ENCODE measurements at regions not wholly inside any gene's neighbourhood (a gene's known extent, or its start where the extent isn't known, plus 50 kb on each side); places are given as distances from the start of the nearest gene placed in this dataset.

DNA sequence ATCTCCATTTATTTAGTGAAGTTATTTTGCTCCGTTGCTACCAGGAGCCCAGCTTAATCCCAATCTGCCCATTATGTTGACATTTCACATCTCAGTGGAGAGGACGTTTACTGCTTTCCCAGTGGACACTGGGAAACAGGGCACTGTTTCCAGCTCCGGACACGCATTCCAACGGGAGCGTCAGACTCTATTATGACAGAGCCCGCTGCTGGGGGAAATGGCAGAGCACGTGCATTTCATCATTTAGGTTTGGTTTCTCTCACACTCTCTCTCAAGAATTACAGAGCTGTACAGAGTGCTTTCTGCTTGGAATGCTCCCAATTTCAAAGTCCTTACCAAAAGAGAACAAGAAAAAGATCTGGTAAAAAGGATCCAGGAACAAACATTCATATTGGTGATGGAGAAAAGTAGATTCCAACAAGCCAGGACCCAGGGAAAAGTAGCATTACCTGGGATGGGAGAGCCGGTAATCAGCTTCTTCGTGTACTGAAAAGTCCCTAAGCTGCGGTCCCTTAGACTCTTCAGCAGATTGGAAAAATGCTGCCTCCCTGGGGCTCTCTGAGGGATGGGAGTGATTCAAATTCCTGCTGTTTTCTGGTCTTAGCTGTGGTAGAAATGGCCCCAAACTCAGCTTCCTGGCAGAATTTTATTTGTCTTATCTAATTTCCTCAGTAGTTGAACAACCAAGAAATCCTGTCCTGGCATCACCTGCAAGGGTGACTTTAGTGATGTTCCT, 136.0 kb upstream of the THBS1 start:
- no peak for DNase-seq

DNA sequence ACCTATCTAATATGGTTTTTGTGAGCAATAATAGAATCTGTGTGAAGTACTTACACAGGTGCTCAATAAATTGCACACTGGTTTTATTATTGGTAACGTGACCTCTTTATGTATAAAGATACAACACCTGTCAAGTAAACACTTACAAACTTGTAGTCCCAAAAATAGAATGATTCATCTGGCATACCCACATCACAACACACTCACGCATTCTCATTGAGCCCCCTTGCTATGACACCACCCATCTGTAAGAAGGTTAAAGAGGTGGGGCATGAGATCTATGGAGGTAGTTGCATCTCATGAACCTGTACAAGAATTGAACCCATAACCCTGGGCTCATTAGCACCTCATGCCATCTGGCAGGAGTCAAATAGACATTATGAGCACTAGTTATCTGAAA, 134.9 kb upstream of the THBS1 start:
- DNase-seq = no peak

DNA sequence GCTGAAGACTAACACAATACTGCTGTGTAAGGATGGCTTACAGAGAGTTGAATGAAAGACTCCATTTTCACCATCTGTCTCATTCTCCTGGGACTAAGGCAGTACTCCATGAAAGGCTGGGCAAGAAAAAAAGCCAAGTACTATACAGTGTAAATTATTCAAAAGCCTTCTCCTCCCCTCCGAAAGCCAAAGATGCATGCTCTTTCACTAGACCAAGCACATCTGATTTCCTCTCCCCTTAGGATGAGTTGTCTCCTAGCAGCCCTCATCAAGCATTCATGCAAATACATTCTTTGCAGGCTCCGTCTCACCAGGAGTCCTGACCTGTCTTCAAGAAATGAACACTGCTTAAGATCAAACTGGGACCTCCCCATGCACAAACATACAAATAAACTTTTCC, 133.5 kb upstream of the THBS1 start:
- DNase-seq = no peak

DNA sequence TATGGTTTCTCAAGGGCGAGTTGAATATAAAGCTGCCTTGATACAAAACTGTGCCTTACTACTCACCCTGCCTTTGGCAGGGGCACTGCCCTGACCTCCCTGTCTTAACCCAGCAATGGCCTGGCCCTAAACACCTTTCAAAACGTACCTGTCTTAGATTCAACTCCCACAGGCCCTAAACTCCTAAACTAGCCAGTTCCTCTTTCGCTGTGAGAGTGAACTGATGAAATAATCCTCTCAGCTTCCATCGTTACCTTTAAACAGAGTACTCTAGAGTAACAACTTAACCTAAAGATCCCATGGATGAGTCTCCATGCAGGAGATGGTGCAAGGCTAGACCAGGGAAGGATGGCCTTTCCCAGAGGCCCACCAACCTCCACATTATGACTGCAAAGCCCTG, 133.0 kb upstream of the THBS1 start:
- no peak for DNase-seq

DNA sequence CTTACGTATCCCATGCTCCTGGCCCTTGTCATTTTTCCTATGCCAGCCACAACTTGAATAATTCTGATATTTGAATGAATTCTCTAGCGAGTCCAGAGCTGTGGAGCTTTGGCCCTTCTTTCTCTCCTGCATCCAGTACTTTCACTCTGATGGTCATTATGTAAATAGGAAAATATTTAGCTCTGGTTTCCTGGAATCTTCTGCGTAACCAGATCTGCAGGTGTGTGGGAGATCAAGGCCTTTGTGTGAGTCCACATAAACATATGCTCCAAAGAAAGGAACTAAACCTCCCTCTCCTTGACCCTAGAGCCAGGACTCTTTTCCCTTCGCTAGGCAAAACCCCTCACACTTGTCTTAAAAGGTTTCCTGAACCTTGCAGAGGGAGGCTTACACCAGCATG, 132.5 kb upstream of the THBS1 start:
- DNase-seq = no peak

DNA sequence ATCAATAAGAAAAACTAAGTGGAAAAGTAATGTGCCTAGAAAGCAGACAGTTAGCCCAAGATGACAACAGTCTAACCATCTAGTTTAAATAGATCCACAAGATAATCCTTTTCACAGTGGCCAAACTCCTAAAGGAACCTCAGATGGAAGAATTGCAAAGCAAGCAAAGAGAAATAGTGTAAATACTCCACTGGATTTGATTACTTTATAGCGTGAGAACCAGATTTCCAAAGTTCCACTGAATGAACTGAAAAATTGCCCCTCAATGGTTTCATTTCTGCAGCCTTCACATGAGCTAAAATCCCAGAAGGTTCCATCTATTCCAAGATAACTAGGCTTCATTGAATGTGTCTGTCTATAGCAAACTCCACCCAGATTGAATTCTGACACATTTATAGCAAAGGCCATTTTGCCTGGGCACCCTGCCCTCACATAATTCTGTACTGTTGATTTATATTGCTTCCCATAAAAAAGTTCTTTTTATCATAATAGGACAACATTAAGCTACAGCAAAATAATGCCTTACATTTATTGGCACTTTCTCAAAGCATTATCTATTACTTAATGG, 129.7 kb upstream of the THBS1 start:
- no peak for DNase-seq

DNA sequence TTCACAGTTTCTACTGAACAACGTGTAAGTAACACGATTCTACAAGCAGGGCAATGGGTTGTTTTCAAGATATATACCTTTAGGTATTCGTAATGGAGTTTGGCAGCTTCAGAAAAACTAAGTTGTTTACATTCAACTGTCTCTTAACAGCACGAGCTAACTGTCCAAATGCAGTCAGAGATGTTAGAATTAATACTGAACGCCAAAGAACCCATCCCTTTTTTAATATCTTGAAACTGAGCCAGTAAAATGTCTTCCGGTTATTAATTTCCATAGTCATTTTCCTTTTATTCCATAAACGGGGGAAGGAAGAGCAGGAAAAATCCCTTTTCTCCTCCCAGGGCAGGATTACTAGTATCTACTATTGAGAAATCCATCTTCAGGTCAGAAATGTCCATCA, 129.0 kb upstream of the THBS1 start:
- DNase-seq = no peak

DNA sequence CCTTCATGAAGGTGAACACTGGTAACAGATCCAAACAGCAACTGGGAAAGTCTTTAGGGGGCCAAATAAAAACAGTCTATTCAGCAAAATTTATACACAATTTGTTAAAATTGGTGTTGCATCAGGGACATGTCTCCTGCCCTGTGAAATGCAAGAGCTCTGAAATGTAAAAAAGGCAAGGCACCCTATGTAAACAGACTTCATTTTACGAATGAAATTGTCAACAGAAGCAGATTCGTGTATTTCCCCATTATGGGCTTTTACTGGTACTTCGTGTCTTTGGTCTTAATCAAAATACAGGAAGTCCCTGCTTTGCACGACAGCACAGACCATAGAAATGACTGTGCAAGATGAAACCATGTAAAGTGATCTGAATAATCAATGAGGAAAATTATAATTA, 127.3 kb upstream of the THBS1 start:
- no peak for DNase-seq

DNA sequence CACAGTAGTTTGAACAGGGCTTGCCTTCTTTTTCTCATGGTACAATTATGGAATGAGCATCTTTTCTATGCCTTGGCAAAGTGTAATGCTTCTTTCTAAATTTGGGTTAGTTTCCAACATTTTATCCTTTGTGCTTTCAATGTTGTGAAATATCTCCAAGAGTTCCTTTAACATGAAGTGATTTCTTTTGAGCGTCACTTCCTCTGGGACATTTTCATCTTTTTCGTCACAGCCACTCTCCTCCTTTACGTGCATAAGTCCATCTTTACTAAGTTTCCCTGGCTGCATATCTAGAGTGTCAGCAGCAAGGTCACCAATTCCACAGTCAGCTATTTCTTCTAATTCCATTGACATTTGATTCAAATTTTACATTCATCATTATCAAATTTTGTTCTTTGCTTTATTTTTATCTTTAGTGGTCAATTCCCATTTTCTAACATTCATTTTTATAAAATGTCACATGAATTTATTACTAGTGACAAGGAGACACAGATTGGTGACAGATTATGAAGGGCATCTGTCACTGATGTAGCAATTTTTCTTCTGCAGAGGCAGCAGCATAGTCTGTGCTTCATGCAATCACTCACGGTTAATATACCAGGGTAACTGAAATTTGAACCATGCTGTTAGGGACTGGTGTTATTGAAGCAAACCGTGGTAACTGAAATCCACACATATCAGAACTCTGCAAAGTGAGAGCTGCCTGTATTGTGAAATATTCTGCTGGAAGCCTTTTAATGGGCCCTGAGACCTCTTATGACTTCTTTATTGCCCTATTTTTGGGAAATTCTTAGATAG, 126.5 kb upstream of the THBS1 start:
- no peak for DNase-seq

DNA sequence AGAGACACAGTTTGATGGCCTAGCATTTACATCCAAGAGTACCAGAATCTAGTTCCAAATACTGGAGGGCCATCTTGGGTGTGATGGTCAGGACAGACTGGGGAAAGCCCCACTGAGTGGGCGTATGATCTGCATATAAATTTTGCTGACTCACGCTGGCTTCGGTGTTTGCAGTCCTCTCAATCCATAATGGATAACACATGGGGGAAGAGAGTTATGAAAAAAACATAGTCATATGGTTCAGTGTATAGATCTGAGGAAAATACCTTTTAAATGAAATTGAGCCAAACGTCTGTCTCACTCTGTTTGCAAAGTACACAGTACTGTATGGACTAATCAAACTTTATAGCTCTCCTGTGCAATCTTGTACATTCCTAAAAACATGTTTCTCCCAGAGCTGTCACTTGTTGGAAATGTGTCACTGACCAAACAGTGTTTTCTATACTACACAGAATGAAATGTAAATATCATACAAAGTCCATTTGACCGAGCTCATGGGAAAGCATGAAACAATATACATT, 125.3 kb upstream of the THBS1 start:
- DNase-seq = no peak

DNA sequence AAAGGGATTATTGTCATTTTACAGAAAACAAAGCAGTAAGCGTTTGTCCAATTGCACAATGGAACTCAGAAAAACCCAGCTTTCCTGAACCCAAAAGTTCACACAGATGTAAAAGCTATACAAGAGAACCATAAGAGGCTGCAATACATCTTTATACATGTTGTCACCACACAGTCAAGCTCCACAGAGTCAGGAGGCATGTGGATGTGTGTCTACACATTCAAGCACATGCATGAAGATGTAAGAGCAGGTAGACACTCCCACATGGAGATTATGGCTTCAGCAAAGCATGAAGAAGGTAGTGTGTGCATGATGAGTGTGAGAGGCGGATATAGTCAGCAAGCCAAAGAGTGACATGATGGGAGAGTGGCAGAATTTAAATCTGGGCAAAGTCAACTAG, 124.7 kb upstream of the THBS1 start:
- no peak for DNase-seq

DNA sequence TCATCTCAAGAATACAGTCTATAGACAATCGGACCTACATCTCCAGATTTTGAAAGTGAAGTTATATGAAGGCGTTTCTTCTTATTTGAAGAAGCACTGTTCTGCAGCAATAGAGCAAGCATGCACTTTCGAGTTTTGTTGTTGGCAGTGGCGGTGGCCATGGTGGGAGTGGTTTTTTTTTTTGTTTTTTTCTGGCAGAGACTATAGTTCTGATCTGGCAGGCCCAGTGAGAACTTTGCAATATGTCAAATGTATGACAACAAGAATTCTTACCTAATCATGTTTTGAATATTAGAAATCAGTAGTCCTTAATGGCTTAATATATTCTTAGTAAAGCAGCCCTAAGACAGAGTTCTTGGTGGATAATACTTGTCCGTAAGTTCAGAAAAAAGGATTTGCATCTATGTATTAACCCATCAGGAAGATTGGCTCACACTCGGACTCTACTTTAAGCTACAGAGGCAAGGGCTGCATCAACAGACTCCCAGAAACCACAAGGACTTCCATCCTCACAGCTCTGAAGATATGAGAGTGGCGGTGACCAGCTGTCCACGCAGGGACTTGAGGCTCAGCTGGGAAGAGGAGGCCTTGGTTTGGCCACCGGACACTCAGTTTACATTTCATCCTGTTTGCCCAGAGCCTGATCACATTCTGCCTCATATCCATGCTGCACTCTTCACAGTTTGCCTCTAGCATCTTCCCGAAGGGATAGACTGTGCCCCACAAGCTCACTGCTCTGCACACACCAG, 124.1 kb upstream of the THBS1 start:
- DNase-seq = no peak

DNA sequence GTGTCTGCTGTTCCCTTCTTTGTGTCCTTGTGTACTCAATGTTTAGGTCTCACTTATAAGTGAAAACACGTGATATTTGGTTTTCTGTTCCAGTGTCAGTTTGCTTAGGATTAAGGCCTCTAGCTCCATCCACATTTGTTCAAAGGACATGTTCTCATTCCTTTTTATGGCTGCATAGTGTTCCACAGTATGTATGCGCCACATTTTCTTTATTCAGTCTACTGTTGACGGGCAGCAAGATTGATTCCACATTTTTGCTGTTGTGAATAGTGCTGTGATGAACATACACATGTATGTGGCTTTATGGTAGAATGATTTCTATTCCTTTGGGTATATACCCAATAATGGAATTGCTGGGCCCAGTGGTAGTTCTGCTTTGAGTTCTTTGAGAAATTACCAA, 122.7 kb upstream of the THBS1 start:
- no peak for DNase-seq

DNA sequence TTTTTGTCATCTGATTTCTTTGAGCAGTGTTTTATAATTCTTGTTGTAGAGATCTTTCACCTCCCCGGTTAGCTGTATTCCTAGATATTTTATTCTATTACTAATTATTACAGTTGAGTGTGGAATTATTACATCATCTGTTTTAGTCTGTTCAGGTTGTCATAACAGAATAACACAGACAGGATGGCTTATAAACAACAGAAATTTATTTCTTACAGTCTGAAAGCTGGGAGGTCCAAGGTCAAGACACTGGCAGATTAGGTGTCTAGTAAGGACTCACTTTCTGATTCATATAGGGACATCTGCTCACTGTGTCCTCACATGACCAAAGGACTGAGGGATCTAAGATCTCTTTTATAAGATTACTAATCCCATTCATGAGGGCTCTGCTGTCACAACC, 121.3 kb upstream of the THBS1 start:
- no peak for DNase-seq

DNA sequence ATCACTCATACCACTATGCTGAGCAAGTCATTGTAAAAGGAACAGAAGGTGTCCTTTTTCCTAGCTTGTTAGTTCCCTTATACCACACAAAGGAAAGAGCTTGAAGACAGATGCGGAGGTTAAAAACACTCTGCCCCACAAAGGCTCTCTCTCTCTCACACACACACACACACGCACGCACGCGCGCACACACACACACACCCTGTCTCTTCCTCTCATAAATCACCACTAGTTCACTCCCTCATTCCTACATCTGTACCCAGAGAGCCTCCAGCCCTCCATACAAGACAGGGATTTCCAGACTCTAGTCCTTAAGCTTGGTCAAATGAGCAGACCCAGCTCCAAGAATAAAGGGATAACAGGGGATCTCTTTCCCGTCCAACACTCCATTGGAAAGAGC, 120.1 kb upstream of the THBS1 start:
- DNase-seq = no peak

DNA sequence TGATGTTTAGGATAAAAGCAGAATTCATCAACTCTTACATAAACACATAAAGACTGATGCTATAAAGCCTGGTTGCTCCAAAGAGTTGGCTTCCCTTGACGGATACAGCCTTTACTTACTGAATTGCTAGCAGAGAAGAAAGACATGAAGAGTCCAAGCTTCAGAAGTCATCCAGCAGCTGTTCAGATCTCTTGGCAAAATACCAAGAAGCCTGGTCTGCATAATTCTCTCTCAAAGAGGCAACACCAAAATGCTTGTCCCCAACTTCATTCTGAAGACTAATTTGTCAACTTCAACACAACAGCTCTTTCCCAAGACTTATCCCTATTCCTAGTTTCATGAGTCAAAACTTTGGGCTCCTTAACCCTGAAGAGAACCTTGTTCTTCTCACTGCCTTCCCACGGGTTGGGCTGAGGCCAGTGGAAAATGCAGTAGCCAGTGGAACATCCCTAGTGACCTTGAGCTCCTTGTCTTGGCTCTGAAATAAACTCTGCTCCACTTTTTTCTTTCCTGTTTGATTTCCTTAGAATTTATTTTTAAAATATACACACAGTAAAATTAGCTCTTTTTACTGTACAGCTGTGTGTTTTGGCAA, 119.2 kb upstream of the THBS1 start:
- DNase-seq = no peak

DNA sequence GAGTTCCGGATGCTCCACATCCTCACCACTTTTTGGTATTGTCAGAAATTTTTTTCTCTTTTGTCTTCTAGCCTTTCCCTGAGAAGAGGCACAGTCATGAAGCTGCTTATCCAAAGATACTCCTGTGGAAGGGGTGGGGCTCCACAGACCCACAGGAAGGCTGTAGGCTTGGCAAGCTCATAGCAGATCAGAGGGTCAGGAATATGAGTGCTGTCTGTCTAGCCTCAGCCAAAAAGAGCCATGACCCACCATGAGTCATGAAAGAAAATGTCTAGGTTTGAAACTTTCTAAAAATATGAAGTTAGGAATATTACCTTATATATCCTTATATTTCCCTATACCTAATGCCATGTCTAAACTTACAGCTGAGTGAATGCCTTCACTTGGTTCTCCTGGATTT, 118.2 kb upstream of the THBS1 start:
- no peak for DNase-seq

DNA sequence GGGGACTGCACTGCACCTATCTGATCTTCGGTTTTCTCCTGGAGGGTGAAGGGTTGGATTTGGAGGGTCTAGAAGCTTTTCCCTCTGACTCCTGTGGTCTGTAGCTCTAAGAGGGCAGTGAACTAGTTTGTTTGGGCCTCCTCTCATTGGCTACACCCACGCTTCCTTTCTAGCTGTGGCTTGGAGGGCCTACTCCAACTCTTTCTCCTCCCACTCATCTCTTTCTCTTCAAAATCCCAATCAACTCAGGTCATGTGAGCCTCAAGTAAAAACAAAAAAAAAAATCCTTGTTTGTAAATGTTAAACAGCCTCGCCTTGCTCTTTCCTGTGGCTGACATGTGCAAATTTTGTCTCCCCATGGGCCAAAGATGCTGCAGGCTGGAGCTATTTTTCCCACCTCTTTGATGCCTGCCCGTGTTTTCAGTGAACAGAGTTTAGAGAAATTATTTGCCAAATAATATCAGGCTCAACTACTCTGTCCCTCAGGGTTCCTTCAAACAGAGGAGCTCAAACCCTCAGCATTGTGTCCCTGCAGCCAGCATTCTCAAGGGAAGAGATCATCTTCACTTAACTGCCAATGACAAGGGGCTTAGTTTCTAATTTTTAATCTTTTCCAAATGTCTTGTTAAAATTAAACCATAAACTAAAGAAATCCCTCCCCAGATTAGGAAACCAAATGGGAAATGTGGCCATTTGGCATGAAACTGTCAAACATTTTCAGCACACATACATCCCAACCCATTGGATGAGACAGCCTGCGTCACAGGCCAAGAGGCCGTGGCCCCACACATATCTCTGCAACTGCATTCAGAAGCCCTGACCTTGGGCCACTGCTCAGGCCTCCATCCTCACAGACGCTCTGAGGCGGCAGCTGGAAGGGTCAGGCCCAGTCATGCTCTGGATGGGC, 114.8 kb upstream of the THBS1 start:
- DNase-seq = no peak

DNA sequence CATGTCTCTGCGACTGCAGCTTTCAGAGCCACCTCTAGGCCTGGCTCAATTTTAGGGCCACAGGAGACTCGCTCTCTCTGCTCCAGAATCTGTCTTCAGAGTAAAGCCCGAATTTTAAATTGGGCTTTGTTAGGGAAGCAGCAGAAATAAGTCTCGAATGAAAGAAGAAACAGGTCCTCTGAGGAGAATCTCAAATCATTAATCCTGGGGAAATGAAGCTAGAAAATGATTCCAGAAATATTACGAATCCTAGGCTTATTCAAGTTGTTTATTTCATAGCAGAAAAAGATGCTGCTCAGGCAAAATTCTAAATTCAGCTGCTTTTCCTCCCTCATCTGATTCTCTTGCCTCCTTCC, 114.2 kb upstream of the THBS1 start:
- no peak for DNase-seq

DNA sequence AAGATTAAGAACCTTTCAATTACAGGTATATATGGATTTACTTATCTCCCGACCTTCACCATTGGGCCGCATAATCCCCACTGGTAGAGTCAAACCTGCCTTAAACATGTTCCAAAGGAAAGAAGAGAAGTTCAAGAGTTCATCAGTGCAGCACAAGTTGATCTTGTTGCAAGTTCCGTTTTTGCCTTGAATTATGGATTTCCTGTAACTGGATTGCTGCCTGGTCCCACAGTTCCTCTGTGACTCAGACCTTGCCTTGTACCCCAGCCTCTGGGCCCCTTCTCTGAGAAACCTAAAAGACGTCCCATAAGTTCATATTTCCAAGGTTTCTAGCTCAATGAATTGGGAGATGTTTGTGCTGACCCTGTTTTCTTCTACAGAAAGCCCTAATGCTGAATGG, 112.5 kb upstream of the THBS1 start:
- DNase-seq = no peak

DNA sequence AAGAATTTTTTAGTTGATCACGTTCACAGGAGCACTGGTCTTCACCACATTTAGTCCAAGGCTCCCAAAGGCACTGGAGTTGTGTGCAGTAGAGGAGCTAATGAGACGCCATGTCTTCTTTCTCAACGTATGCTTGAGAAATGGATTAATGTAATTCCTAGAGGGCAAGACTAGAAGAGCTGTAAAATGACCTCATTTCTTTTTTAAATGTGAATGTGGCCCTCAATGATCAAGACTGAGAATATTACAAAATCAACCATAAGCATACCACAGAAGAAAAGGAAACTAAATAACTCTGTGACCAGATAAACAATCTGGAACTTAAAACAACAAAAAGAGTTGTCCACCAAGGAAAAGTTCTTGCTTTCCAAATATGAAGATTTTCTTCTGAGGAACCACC, 112.1 kb upstream of the THBS1 start:
- DNase-seq = no peak
